Spleen (tissue), 11 donors: ENCODE measurements at regions not wholly inside any gene's neighbourhood (a gene's known extent, or its start where the extent isn't known, plus 50 kb on each side); places are given as distances from the start of the nearest gene placed in this dataset.
"Not testable (repeated sequence)": the region's sequence is repeated elsewhere in the genome, so short reads cannot be mapped to it uniquely, and the experiment has no call there.

Experiments used
- DNase-seq: peaks from one replicate; pipeline ENCODE4 v3.0.0-alpha.2; 2020
- H3K27ac ChIP-seq, 8 donors: fragments of 200-600 bp; sonication (generic) in 7 of 8; 1 replicate in 4 of 8; 2 replicates in 4 of 8; pipeline versions ENCODE4 v1.5.0 to v1.8.0; 2016 to 2021; ENCODE audit warnings: inconsistent platforms in 4 of 8, mild to moderate bottlenecking in 4 of 8, moderate library complexity in 1 of 8
- H3K27me3 ChIP-seq, 7 donors: fragments of 200-600 bp; sonication (generic) in 6 of 7; replicated peaks in 1 of 7; 1 replicate in 4 of 7; 2 replicates in 3 of 7; pipeline versions ENCODE4 v1.5.0 to v1.8.0; 2016 to 2021; ENCODE audit warnings: inconsistent platforms in 3 of 7, mild to moderate bottlenecking in 1 of 7
- H3K36me3 ChIP-seq, 6 donors: fragments of 200-600 bp; sonication (generic) in 5 of 6; 1 replicate in 4 of 6; 2 replicates in 2 of 6; pipeline versions ENCODE4 v1.5.0 to v1.8.0; 2016 to 2021; ENCODE audit warnings: inconsistent platforms in 2 of 6
- H3K4me1 ChIP-seq, 6 donors: fragments of 200-600 bp; sonication (generic) in 5 of 6; 1 replicate in 3 of 6; 2 replicates in 3 of 6; pipeline versions ENCODE4 v1.5.0 to v1.8.0; 2016 to 2021; ENCODE audit warnings: inconsistent platforms in 3 of 6
- H3K4me3 ChIP-seq, 8 donors: fragments of 200-600 bp; sonication (generic) in 7 of 8; 1 replicate in 4 of 8; 2 replicates in 4 of 8; pipeline versions ENCODE4 v1.5.0 to v1.8.0; 2016 to 2021; ENCODE audit warnings: inconsistent platforms in 4 of 8, mild to moderate bottlenecking in 4 of 8, moderate library complexity in 2 of 8
- H3K9me3 ChIP-seq, 8 donors: fragments of 200-600 bp; sonication (generic) in 7 of 8; 1 replicate in 4 of 8; 2 replicates in 4 of 8; pipeline versions ENCODE4 v1.5.0 to v1.8.0; 2016 to 2021; ENCODE audit warnings: inconsistent platforms in 4 of 8
- POLR2A ChIP-seq, 3 donors: fragments of 450-650 bp; IDR thresholded peaks; one replicate each; pipeline ENCODE4 v1.5.1; 2017; ENCODE audit warnings: antibody characterized with exemption in 3 of 3, mild to moderate bottlenecking in 1 of 3
- POLR2AphosphoS5 ChIP-seq, 3 donors: sonication (generic); formaldehyde crosslinking; IDR thresholded peaks; one replicate each; pipeline ENCODE4 v1.5.1; 2017; ENCODE audit warnings: antibody characterized with exemption in 3 of 3
- WGBS, 5 donors: extraction: QIAGEN DNeasy Blood & Tissue Kit in 3 of 5; methylation state at CpG; one replicate each; pipeline versions ENCODE4 v1.1.5 to v1.1.7; 2013 to 2018; 5-methylcytosine and 5-hydroxymethylcytosine counted together
- intact Hi-C: fragments of 100-400 bp; cut with DNase I; formaldehyde crosslinking; loops from one replicate; pipeline ENCODE4 v1.15.0; 2023; ENCODE audit warnings: low total_unique reads
- TF ChIP-seq, protein P1 (sequence below), 11 experiments: fragments of 200-600 bp in 7 of 11; fragments of 450-650 bp in 4 of 11; sonication (generic) in 4 of 11; IDR thresholded peaks in 8 of 11; conservative IDR thresholded peaks in 3 of 11; 1 replicate in 7 of 11; 2 replicates in 4 of 11; pipeline versions ENCODE4 v1.4.0 to v1.8.0; 2016 to 2021; ENCODE audit warnings: antibody characterized with exemption in 11 of 11, inconsistent platforms in 4 of 11, mild to moderate bottlenecking in 1 of 11
- donor health status: healthy with polysubstance abuse.
- donor health status: DM: no; HTN: no; CAD: no; lungs with moderate emphysema.
- donor health status: DM: no; HTN: no; CAD: no.
- donor health status: Bipolar disorder and iron deficiency.
- donor health status: healthy.
- donor health status: DM: no; HTN: no; CAD: no.
- donor health status: DM: yes; HTN: yes; CAD: no.

DNA sequence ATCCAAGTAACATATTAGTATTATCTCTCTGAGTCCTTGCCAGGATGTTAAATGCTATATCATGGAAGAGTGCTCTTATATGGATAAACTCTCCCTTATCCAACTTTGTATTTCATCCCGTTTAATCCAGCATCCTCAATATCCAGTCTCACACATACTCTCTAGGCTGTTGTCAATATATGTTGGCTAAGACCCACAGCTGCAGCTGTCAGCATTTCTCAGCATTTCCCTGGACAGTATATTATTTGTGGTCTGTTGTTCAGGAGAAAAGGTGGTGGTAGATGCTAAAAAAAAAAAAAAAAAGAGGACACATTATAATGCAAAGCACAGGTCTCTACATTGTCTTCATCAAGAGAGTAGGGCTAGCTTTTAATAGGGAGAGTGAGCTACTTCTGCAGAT is 1368.0 kb upstream of the ZEB2 start:
- no peaks in the 10 kb centered on the region for H3K9me3 ChIP-seq
- no peaks in the 10 kb centered on the region for H3K27me3 ChIP-seq
- intact Hi-C loops, result no loop called here
- H3K36me3 ChIP-seq, result no peaks in the 10 kb centered on the region
- no peak overlapping the region for H3K27ac ChIP-seq
- no peak for DNase-seq
- H3K4me1 ChIP-seq, result no peaks in the 10 kb centered on the region
- H3K4me3 ChIP-seq, result no peak overlapping the region
- TF ChIP-seq POLR2A (IDR thresholded peaks at IDR 0.05), result no peak
- no peak for TF ChIP-seq POLR2AphosphoS5 (IDR thresholded peaks at IDR 0.05)
- TF ChIP-seq, protein P1, sequence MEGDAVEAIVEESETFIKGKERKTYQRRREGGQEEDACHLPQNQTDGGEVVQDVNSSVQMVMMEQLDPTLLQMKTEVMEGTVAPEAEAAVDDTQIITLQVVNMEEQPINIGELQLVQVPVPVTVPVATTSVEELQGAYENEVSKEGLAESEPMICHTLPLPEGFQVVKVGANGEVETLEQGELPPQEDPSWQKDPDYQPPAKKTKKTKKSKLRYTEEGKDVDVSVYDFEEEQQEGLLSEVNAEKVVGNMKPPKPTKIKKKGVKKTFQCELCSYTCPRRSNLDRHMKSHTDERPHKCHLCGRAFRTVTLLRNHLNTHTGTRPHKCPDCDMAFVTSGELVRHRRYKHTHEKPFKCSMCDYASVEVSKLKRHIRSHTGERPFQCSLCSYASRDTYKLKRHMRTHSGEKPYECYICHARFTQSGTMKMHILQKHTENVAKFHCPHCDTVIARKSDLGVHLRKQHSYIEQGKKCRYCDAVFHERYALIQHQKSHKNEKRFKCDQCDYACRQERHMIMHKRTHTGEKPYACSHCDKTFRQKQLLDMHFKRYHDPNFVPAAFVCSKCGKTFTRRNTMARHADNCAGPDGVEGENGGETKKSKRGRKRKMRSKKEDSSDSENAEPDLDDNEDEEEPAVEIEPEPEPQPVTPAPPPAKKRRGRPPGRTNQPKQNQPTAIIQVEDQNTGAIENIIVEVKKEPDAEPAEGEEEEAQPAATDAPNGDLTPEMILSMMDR (IDR thresholded peaks at IDR 0.05 in 8 of 11, conservative IDR thresholded peaks at IDR 0.05 in 3 of 11), result no peak
- 80 to 100% (median 87%) methylated on average over 1 of the region's 1 CpG for WGBS, 5 donors

DNA sequence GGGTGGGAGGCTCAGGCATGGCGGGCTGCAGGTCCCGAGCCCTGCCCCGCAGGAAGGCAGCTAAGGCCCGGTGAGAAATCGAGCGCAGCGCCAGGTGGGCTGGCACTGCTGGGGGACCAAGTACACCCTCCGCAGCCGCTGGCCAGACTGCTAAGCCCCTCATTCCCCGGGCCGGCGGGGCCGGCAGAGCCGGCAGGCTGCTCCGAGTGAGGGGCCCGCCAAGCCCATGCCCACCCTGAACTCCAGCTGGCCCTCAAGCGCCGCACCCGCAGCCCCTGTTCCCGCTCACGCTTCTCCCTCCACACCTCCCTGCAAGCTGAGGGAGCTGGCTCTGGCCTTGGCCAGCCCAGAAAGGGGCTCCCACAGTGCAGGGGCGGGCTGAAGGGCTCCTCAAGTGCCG is 1361.1 kb upstream of the ZEB2 start:
- H3K27ac ChIP-seq, H3K27me3 ChIP-seq, H3K36me3 ChIP-seq, H3K4me1 ChIP-seq, H3K9me3 ChIP-seq, DNase-seq, H3K4me3 ChIP-seq, intact Hi-C loops: not testable (repeated sequence)
- 90 to 98% (median 96%) methylated on average over 5 to 23 of the region's 23 CpGs for WGBS, 5 donors

DNA sequence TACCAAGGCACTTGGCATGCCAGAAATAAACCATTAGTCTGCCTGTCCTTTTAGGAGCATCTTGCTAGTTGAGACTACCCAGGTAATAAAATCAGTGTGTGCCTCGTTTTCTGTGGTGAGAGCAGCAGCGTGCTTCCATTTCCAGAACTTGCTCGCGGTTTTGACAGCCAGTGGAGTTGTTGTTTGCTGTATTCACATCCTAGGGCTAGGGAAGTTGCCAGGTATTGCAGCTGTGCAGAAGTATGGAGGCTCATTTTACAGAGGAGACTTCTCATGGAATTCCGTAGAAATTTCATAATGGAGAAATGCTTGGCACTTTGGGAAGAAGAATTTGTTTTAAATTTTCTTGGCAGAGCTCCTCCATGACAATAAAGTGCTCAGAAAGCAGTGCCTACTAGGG is 1355.1 kb upstream of the ZEB2 start:
- 86 to 94% (median 91%) methylated on average over 5 of the region's 5 CpGs for WGBS, 5 donors
- Histone ChIP-seq H3K4me3 (no peak overlapping the region), H3K9me3 (no peaks in the 10 kb centered on the region), H3K4me1 (no peaks in the 10 kb centered on the region), H3K27me3 (no peaks in the 10 kb centered on the region), H3K27ac (no peak overlapping the region), H3K36me3 (no peaks in the 10 kb centered on the region)
- DNase-seq, result no peak
- intact Hi-C loops, result no loop called here
- TF ChIP-seq POLR2AphosphoS5 (IDR thresholded peaks at IDR 0.05) (no peak), POLR2A (IDR thresholded peaks at IDR 0.05) (no peak)
- TF ChIP-seq, protein P1 (IDR thresholded peaks at IDR 0.05 in 8 of 11, conservative IDR thresholded peaks at IDR 0.05 in 3 of 11), result no peak

DNA sequence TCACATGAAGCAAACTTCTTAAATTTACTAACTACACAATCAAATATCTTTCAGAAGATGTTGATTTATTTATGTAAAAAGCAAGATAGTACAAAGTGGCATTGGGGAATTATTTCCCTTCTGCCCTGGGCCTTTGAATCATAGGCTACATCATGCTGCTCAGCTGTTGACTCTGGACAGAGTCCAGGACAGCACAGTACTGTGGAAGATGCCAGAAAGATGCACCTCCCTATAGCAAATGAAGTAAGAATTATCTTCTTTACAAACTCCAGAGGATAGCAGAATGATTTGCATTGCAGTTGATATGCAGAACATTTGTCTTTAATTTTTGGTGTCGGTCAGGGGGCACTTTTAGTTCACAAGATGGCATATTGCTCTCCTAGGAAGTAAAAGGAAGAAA is 1354.5 kb upstream of the ZEB2 start:
- H3K4me1 ChIP-seq, result no peaks in the 10 kb centered on the region
- no peak for DNase-seq
- TF ChIP-seq POLR2A (IDR thresholded peaks at IDR 0.05) (no peak), POLR2AphosphoS5 (IDR thresholded peaks at IDR 0.05) (no peak)
- TF ChIP-seq, protein P1 (IDR thresholded peaks at IDR 0.05 in 8 of 11, conservative IDR thresholded peaks at IDR 0.05 in 3 of 11), result no peak
- intact Hi-C loops, result no loop called here
- no peak overlapping the region for H3K4me3 ChIP-seq
- no peaks in the 10 kb centered on the region for H3K9me3 ChIP-seq
- WGBS, 5 donors, result 79 to 93% (median 83%) methylated on average over 1 of the region's 1 CpG
- no peaks in the 10 kb centered on the region for H3K27me3 ChIP-seq
- no peak overlapping the region for H3K27ac ChIP-seq
- no peaks in the 10 kb centered on the region for H3K36me3 ChIP-seq

DNA sequence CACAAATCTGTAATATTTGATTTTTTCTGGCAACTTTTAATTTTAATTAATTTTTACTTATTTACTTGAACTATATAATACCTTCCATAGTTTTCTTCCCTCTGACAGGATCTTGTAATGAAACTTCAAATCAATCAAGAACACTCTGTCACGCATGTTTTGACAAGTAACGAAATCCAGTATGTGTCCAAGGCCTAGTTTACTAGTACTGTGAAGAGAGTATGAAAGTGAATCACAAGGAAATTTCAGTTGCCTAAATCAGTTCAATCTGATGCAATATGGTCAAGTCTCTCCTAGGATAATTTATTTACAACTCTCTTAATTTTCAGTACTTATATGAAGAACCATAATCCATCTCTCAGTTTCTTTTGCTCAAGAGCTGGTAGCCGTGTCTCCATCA is 1344.6 kb upstream of the ZEB2 start:
- no peak for DNase-seq
- no peak overlapping the region for H3K27ac ChIP-seq
- H3K36me3 ChIP-seq, result no peaks in the 10 kb centered on the region
- no peaks in the 10 kb centered on the region for H3K27me3 ChIP-seq
- TF ChIP-seq POLR2AphosphoS5 (IDR thresholded peaks at IDR 0.05), result no peak
- TF ChIP-seq, protein P1 (IDR thresholded peaks at IDR 0.05 in 8 of 11, conservative IDR thresholded peaks at IDR 0.05 in 3 of 11), result no peak
- TF ChIP-seq POLR2A (IDR thresholded peaks at IDR 0.05), result no peak
- intact Hi-C loops, result no loop called here
- H3K4me1 ChIP-seq, result no peaks in the 10 kb centered on the region
- WGBS, 5 donors, result 94 to 97% (median 97%) methylated on average over 3 of the region's 3 CpGs
- H3K4me3 ChIP-seq, result no peak overlapping the region
- no peaks in the 10 kb centered on the region for H3K9me3 ChIP-seq
